ENCODE measurements at regions not wholly inside any gene's neighbourhood (a gene's known extent, or its start where the extent isn't known, plus 50 kb on each side); places are given as distances from the start of the nearest gene placed in this dataset.

DNA sequence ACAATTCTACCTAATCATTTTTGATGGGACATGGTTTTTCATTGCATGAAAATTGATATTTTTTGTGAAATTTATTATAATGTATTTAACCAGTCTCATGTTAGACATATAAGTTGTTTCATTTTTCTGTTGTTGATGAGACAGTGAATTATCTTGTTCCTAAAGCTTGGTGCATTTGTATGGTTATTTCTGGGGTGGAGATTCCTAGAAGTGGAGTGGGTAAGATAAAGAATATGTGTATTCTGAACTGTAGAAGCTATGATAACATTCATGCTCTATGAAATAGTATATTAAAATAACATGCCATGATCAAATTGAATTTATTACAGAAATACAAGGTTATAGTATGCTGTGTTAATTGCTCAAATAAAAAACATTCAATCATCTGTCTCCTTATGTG lies 69.2 kb downstream of the BOLA3 start:
- Histone ChIP-seq H3K4me3 (ENCODE audit: low read length) (no peak overlapping the region), H3K9me3 (ENCODE audit: low read depth, low read length) (no peaks in the 10 kb centered on the region), H3K4me1 (ENCODE audit: insufficient read depth, low read length) (peaks cover 30% of the 10 kb centered on the region), H3K27me3 (ENCODE audit: insufficient read depth, low read length) (no peaks in the 10 kb centered on the region)

DNA sequence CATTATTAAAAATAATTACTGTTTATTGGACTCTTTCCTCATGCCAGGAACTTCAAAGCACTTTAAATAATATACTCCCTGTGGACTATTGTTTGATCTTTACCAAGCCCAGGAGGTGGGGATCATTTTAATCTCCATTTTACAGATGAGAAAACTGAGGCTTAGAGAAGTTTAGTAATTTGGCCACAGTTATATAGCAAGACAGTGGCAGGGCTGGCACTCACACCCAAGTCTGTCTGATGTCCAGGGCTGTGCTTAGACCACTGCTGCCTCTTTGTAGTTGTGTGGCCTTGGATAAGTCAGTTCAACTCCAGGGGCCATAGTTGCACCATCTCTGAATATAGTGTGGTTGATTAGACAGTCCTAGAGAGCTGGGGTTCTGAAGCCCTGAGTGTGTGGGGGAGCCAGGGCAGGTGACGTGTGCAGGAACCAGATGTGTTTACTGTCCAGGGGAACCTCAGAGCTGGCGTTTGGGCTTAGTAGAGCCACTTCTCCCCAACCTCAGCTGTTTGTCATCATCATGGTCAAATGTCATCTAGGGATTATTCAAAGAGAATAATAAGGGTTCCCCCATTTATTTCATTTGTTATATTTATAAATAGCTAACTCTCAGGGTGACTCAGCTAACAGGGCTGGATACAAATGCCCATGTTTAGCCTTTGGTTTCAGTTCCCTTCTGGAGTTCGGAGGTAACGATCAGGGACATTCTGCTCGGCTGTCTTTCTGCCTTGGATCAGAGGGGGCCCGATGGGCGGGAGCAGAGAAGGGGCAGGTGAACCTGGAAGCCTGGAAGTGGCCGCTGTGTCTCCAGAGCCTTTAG lies 68.0 kb downstream of the BOLA3 start:
- Histone ChIP-seq H3K4me1 (ENCODE audit: insufficient read depth, low read length) (peaks cover 29% of the 10 kb centered on the region), H3K4me3 (ENCODE audit: low read length) (no peak overlapping the region), H3K27me3 (ENCODE audit: insufficient read depth, low read length) (no peaks in the 10 kb centered on the region), H3K9me3 (ENCODE audit: low read depth, low read length) (no peaks in the 10 kb centered on the region)

DNA sequence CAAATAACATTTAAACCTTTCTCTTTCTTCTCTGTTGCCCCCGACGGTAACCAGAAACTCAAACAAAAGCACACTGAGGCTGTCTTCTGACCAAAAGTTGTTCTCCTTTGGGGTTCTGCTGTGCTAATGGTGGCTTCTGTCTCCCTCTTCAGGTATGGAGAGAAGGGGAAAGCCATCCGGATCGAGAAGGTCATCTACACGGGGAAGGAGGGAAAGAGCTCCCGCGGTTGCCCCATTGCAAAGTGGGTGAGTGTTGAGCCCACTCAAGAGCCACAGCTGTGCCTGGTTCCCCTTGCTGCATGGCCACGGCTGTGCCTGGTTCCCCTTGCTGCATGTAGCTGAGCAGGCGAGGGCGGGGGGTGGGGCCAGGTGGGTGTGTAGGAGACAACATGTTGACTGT lies 67.4 kb downstream of the BOLA3 start:
- Histone ChIP-seq H3K27me3 (ENCODE audit: insufficient read depth, low read length) (no peaks in the 10 kb centered on the region), H3K9me3 (ENCODE audit: low read depth, low read length) (no peaks in the 10 kb centered on the region), H3K4me3 (ENCODE audit: low read length) (no peak overlapping the region), H3K4me1 (ENCODE audit: insufficient read depth, low read length) (peaks cover 29% of the 10 kb centered on the region)

DNA sequence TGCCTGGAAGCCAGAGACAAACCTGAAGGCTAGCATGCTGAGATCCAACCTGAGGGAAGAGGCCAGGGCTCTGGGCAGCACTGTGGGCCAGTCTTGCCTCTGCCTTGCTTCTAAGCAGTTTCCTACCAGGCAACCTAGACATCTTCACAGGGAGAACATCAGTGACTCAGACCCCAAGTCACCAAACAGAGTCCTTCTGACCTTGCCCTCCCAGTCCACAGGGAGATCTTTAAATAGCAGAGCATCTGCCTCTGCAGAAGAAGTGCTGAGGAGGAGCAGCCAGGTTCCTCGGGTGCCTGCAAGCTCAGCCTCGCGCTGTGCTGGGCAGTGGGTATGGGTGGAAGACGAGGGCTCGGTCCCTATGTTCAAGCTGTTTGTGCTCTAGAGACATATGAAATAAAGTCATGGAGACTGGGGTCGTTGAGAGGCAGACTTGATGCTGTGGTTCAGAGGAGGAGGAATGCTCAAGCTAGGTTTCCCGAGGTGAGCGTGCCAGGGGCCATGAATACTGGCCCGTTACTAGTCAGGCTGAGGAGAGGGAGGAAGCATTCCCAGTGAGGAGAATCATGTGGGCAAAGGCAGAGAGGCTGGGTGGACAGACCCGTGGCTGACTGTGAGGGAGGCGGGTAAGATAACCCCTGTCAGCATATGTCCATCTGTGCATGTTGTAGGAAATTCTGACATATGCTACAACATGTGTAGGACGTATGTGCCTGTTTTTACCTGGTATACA lies 66.5 kb downstream of the BOLA3 start:
- Histone ChIP-seq H3K4me1 (ENCODE audit: insufficient read depth, low read length) (peaks cover 29% of the 10 kb centered on the region), H3K4me3 (ENCODE audit: low read length) (no peak overlapping the region), H3K27me3 (ENCODE audit: insufficient read depth, low read length) (no peaks in the 10 kb centered on the region), H3K9me3 (ENCODE audit: low read depth, low read length) (no peaks in the 10 kb centered on the region)

DNA sequence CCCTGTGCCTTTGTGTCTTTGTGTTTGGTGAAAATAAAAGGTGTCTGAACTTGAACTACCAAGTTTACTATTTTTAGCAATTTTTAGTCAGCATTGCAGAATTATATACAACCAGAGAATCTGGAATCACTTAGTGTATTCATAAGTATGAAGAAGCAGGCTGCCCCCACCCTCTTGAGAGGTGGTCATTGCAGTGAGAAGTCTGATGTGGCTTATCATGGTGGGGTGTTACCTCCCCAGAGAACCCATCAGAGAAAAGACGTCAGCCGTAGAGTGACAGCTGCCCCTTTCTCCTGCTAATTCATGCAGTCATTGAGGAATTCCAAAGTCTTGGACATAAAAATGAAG lies 66.0 kb downstream of the BOLA3 start:
- Histone ChIP-seq H3K4me1 (ENCODE audit: insufficient read depth, low read length) (peaks cover 28% of the 10 kb centered on the region), H3K9me3 (ENCODE audit: low read depth, low read length) (no peaks in the 10 kb centered on the region), H3K27me3 (ENCODE audit: insufficient read depth, low read length) (no peaks in the 10 kb centered on the region), H3K4me3 (ENCODE audit: low read length) (no peak overlapping the region)

DNA sequence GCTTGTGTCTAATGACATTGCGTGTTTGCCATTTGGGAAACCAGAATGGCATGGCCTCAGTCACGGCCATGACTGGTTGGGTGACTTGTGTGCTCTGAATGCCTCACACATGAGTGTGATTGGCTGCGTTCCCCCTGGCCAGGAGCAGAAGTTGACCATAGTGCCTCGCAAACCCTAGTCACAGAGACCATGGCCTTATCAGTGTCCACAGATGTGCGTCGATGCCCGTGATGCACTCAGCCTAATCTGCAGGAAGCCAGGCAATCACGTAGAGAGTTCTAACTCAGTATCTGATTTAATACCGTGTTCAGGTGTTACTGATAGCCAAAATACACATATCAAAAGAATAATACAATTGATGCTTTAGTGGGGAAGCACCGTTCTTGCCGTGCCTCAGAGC lies 64.0 kb downstream of the BOLA3 start:
- peaks cover 23% of the 10 kb centered on the region for H3K4me1 ChIP-seq (ENCODE audit: insufficient read depth, low read length)
- H3K4me3 ChIP-seq (ENCODE audit: low read length), result no peak overlapping the region
- no peaks in the 10 kb centered on the region for H3K9me3 ChIP-seq (ENCODE audit: low read depth, low read length)
- no peaks in the 10 kb centered on the region for H3K27me3 ChIP-seq (ENCODE audit: insufficient read depth, low read length)
